Hematopoietic multipotent progenitor cell (in vitro differentiated cells): ENCODE measurements at regions not wholly inside any gene's neighbourhood (a gene's known extent, or its start where the extent isn't known, plus 50 kb on each side); places are given as distances from the start of the nearest gene placed in this dataset.

Source experiments
- DNase-seq, 3 donors: peaks; one replicate each; pipeline ENCODE4 v3.0.0-alpha.2; 2011 to 2015; ENCODE audit warnings: low read depth in 2 of 3, low spot score in 2 of 3

DNA sequence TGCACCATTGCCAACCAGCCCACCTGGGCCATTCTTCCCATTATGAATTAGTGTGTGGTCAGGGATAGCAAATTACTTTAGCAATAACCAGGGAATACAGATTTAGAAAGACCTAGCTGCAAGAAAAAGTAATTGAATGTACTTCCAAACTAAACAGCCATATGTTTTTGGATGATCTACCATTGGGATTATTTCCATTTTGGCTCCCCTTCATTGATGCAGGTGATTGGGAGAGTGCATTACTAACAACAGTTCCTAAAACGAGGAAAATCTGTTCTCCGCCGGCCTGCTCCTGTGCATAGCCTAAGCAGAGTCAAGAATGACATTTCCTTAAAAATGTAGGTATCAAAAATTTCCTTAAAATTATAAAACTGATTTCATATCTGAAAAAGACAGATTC, 58.5 kb downstream of the MAIP1 start:
- no peak for DNase-seq

DNA sequence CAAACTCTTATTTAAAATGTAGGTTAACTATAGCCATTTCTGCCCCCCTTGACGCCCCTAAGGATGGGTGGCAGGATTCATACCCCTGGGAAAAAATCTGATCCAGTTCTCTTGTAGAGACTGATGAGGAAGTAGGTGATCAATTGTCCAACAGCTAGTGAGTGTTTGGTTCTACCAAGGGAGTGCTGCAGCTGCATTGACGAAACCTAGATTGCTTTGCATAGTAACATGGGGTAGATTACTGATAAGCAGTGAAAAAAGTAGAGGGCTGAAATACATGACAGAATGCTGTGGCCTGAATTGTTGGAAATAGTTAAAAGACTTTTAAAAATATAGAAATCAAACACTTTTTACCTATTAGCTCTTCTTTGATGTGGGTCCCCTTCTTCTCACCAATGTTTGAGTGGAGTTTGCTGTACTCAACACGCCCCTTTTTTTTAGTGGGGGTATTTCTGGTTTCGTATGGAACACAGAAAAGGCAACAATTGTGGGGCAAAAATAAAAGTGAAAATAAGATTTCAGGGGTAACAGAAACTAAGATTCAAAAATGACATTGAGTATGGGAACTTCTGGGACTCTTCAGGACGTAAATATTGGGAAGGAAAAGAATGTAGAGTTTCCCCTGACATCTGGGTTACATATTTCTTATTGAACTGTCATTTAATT, 66.2 kb downstream of the MAIP1 start:
- DNase-seq: no peak

DNA sequence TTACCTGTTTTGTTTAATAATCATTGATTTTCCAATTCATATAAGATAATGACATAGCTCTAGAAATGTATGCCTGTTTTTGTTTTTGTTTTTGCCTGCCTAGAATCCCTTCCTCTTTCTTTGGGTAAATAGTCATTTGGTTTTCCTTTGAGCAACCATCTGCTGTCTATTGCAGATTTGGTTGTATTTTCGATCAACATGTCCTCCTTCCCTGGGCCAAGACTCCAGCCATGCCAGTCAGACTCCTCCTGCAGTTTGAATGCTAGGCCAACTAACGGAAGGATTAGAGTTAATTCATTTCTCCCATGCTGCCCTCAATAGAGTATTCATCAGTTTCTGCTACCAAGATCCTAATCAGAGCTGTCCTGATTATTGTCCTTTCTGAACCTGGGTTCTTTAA, 67.1 kb downstream of the MAIP1 start:
- no peak for DNase-seq

DNA sequence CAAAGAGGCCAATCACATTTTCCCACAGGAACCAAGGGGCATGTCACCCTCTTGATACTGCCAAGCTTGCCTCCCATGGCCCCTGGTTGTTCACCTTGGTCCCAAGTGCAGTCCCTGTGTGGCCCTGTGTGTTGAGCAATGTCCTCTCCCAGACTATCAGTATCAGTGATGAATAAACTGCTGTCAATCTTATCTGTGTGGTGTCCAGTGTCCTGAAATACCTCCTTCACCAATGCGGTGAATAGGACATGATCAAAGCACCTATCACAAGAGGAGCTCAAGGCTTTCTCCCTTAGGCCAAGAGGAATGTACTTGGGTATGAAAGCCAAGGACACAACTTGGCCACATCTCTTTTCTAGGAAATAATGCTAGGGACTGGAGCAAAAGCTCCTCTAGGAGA, 68.2 kb downstream of the MAIP1 start:
- no peak for DNase-seq

- DNase-seq: no peak
These were observed 70.3 kb downstream of the MAIP1 start for GRCh38 chr2:200025717-200026116.

DNA sequence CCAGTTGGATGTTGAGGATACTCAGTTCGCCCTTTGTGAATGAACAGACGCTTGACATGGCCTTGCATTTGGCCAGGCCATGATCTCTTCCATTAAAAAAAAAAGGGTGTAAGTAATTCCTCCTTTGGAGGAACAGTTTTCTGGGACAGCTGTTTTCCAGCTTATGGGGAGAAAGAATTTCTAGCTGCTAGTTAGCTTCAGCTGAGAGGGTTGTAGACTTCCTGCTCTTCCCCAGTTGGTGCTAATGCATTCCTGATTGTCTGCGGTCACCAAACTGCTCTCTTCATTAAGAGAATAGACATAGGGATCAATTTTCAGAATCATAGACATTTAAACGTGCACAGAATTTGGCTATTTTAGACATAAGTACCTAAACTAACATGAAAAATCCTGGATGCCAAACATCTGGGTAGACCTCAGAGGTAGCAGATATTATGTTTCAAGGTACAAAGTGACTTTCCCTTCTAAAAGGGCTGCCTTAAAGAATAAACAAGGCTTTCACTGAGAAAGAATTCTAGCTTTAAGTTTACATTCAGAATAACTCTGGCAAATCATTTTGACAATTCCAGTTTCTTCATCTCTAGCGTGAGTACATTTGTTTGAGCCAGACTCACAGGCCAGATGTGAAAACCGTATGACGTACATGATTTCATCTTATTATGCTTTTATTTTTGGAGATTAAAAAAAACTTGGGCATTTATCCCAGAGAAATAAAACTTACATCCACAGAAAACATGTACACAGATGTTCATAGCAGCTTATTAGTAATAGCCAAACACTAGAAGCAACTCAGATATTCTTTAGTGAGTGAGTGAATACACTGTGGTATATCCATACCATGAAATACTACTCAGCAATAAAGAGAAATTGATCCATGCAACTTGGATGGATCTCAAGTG, 71.2 kb downstream of the MAIP1 start:
- no peak for DNase-seq

- DNase-seq: no peak
These were observed 73.6 kb downstream of the MAIP1 start for GRCh38 chr2:200028998-200029397.

DNA sequence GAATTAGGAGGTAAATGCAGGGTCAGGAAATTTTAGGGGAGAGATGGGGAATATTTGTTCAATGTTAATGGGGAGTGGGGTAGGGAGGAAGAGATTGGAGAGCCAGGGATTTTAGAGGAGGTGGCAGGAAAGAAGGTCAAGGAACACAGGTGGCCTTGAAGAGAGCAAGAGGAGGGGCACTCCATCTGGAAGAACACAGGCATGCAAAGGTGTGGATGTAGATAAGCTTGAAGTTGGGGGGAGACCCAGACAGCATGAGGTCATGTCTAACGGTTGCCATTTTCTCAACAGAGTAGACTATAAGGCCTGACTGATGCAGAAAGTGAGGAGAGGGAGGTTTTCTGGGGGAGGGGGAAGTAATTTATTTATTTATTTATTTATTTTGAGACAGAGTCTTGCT, 77.5 kb downstream of the MAIP1 start:
- DNase-seq: no peak

- no peak for DNase-seq
These were observed 78.5 kb downstream of the MAIP1 start for GRCh38 chr2:200033929-200034328.

DNA sequence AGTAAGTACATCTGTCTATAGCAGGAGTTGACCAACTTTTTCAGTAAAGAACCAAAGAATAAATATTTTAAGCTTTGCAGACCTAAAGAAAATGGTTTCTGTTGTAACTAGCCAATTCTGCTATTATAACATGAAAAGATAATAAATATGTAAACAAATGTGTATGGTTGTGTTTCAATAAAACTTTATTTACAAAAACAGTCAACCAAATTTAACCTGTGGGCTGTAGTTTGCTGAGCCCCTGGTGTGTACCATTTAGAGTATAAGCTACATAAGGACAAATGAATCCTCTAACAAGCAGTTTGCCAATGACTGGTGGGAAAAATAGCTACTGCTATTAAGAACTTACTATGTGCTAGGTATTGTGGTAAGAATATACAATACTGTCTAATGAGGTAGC, 79.4 kb downstream of the MAIP1 start:
- DNase-seq: no peak

- no peak for DNase-seq
These were observed 84.6 kb downstream of the MAIP1 start for GRCh38 chr2:200039724-200040650.

DNA sequence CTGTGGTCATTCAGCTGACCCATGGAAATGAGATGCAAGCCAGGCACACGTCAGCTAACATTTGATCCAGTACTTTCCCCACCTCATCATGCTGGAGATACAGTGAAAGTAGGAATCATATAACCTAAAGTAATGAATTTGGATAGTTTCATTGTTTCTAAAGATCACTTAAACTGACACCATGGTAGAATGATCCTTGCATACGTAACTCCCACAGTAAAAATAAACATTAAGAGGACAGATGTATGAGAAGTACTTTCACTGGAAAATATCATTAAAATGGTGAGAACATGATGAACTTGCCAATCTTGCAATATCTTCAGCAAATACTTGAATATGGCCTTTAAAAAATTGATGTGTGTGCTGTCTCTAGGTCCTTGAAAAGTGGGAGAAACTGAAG, 85.4 kb downstream of the MAIP1 start:
- DNase-seq: no peak

DNA sequence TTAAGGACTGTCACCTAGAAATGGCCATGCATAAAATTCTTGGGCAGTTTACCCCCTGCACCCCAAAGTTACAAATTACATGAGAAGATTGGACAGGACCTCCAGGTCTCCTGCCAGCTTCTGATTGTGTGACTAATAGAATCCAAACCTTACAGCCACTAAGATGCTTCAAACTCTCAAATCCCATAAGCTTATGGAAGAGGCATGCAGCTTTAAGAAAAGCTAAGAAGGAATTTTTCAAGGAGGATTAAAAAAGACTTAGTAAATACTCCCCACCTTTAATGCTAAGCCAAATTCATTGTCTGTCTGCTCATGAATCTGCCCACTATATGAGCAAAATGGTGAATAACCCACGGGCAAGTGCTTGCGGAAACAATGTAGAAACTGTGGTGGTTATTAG, 86.3 kb downstream of the MAIP1 start:
- no peak for DNase-seq

- DNase-seq: no peak
These were observed 86.8 kb downstream of the MAIP1 start for GRCh38 chr2:200042102-200042735.

DNA sequence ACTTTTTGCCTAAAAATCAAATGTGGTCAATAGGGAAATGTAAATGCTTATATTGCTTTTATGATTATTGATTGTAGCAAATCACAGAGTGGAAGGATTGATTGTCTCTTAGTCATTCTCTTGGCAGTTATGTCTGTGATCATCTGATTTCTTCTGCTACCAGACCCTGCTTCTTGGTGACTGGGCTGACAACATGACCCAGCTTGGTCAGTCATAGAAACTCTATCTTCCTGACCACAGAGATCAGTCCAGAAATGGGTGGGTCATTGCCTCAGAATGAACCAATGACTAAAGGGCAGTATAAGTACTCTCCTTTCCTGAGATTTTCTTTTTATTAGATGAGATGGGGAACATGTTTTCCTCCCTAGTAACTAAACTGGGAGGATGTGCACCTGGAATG, 87.6 kb downstream of the MAIP1 start:
- DNase-seq: no peak

- no peak for DNase-seq
These were observed 89.1 kb downstream of the MAIP1 start for GRCh38 chr2:200044453-200044852.

- DNase-seq: no peak
These were observed 93.0 kb downstream of the MAIP1 start for GRCh38 chr2:200048421-200048820.

- no peak for DNase-seq
These were observed 93.7 kb downstream of the MAIP1 start for GRCh38 chr2:200049086-200049485.

GRCh38 chr2:200050921-200051610, 95.7 kb downstream of the MAIP1 start:
- no peak for DNase-seq

GRCh38 chr2:200051611-200051945, 96.2 kb downstream of the MAIP1 start:
- no peak for DNase-seq
